ENCODE measurements at regions not wholly inside any gene's neighbourhood (a gene's known extent, or its start where the extent isn't known, plus 50 kb on each side); places are given as distances from the start of the nearest gene placed in this dataset.

DNA sequence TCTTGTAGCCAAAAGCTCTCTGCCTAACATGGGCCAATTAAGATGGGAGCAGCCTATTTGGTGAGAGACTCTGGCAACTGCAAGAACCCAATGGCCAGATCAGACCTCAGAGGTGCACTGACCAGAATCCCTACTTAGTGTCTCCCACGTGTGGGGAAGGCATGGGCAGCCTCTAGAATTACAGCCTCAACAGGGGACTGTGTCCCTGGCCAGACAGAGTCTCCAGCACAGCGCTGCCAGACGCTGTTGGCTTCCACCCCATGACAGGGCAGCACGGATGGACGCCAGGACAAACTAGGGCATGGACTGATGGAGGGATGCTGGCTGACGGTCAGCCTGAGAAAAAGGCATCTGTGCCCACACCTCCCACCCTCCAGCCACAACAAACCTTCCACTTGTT lies 729.3 kb upstream of the AUTS2 start:
- no peak for TF ChIP-seq POLR2AphosphoS5 (IDR thresholded peaks at IDR 0.05; ENCODE audit: low read depth, low read length)
- TF ChIP-seq SIN3A (IDR thresholded peaks at IDR 0.05; ENCODE audit: borderline replicate concordance, insufficient read depth, low read length), result no peak
- TF ChIP-seq FOXP2 (optimal IDR thresholded peaks at IDR 0.05; ENCODE audit: borderline replicate concordance, extremely low read depth, extremely low read length, insufficient read depth), result no peak
- no peak for TF ChIP-seq TAF1 (IDR thresholded peaks at IDR 0.05; ENCODE audit: borderline replicate concordance, insufficient read depth, low read length)

Measured in PFSK-1 (cell line).